22Rv1 (cell line): ENCODE measurements at regions not wholly inside any gene's neighbourhood (a gene's known extent, or its start where the extent isn't known, plus 50 kb on each side); places are given as distances from the start of the nearest gene placed in this dataset.

Experiments
- CTCF ChIP-seq: fragments of 450-650 bp; IDR thresholded peaks from 2 replicates; pipeline ENCODE4 v1.5.1; 2017; ENCODE audit warnings: mild to moderate bottlenecking
- ZFX ChIP-seq: fragments of 450-650 bp; IDR thresholded peaks from 2 replicates; pipeline ENCODE4 v1.6.1; 2017; ENCODE audit warnings: antibody characterized with exemption, borderline replicate concordance

GRCh38 chr17:45641541-45641940 lies 142.6 kb upstream of the CRHR1 start:
- TF ChIP-seq CTCF (no peak), ZFX (no peak)
